ENCODE measurements at regions not wholly inside any gene's neighbourhood (a gene's known extent, or its start where the extent isn't known, plus 50 kb on each side); places are given as distances from the start of the nearest gene placed in this dataset.

DNA sequence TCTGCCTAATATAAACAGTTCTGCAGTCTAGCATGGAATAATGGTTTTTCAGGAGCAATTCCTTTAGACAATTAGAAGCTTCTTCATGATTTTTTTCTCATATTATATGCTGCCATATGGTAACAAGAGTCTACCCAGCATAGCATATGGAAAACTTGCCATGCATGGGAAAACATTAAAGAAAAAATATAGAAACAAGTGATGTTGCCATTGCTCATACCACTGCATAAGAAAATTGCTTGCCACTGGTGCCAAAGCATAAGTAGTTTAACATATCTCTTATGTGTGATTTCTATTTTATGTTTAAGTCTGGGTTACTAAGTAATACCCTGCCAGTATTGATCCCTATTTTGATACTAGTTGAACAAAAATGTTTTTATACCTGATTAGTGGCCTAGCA lies 171.2 kb downstream of the CCDC59 start:
- Histone ChIP-seq H2AFZ (ENCODE audit: insufficient read depth, low read depth, low read length, poor library complexity, severe bottlenecking) (no peak overlapping the region), H3K79me2 (ENCODE audit: control insufficient read depth, insufficient read depth, low read length) (no peaks in the 10 kb centered on the region), H3K27me3 (replicated peaks in 1 of 4; ENCODE audit: control extremely low read depth in 1 of 4, control insufficient read depth in 3 of 4, insufficient read depth in 4 of 4, low read length in 3 of 4) (no peaks in the 10 kb centered on the region), H3K4me3 (ENCODE audit: control extremely low read depth in 1 of 5, extremely low read depth in 1 of 5, insufficient read depth in 1 of 5, low read depth in 2 of 5, low read length in 4 of 5) (no peak overlapping the region), H3K36me3 (replicated peaks in 1 of 2; ENCODE audit: control extremely low read depth in 1 of 2, control insufficient read depth in 1 of 2, extremely low read depth in 1 of 2, insufficient read depth in 2 of 2, low read length in 1 of 2) (no peaks in the 10 kb centered on the region), H4K20me1 (ENCODE audit: control insufficient read depth, insufficient read depth, low read length, poor library complexity, severe bottlenecking) (no peaks in the 10 kb centered on the region), H3K27ac (ENCODE audit: low read length in 2 of 2) (no peak overlapping the region), H3K9ac (ENCODE audit: low read length) (no peak overlapping the region), H3K9me3 (ENCODE audit: control extremely low read depth in 1 of 3, control insufficient read depth in 2 of 3, insufficient read depth in 1 of 3, low read length in 2 of 3) (peaks cover 0 to 4% (median 0%) of the 10 kb centered on the region in 3 donors), H3K4me1 (ENCODE audit: control insufficient read depth in 2 of 2, insufficient read depth in 2 of 2, low read length in 2 of 2) (no peaks in the 10 kb centered on the region), H3K4me2 (replicated peaks; ENCODE audit: low read depth, low read length, poor library complexity, severe bottlenecking) (no peak overlapping the region)
- ATAC-seq (ENCODE audit: low read depth) (no peak), DNase-seq (no peak)
- Mint-ChIP-seq H3K4me3 (no peak overlapping the region), H3K27me3 (no peaks in the 10 kb centered on the region), H3K27ac (no peak overlapping the region), H3K9me3 (ENCODE audit: insufficient read depth) (peaks cover 3% of the 10 kb centered on the region), H3K4me1 (no peaks in the 10 kb centered on the region)
- TF ChIP-seq EZH2 (IDR thresholded peaks at IDR 0.05; ENCODE audit: borderline replicate concordance, insufficient read depth, low read depth, low read length, poor library complexity, severe bottlenecking) (no peak), CTCF (IDR thresholded peaks at IDR 0.05) (no peak)
- intact Hi-C loops (cut with micrococcal nuclease), result no loop called here
- ChIA-PET POLR2A (no interaction called here), CTCF (no interaction called here)

GRCh38 chr12:82186282-82186681 lies 171.9 kb downstream of the CCDC59 start:
- Histone ChIP-seq H3K27me3 (replicated peaks in 1 of 4; ENCODE audit: control extremely low read depth in 1 of 4, control insufficient read depth in 3 of 4, insufficient read depth in 4 of 4, low read length in 3 of 4) (no peaks in the 10 kb centered on the region), H3K79me2 (ENCODE audit: control insufficient read depth, insufficient read depth, low read length) (no peaks in the 10 kb centered on the region), H3K27ac (ENCODE audit: low read length in 2 of 2) (no peak overlapping the region), H2AFZ (ENCODE audit: insufficient read depth, low read depth, low read length, poor library complexity, severe bottlenecking) (no peak overlapping the region), H3K4me2 (replicated peaks; ENCODE audit: low read depth, low read length, poor library complexity, severe bottlenecking) (no peak overlapping the region), H3K9me3 (ENCODE audit: control extremely low read depth in 1 of 3, control insufficient read depth in 2 of 3, insufficient read depth in 1 of 3, low read length in 2 of 3) (peaks cover 0 to 6% (median 0%) of the 10 kb centered on the region in 3 donors), H4K20me1 (ENCODE audit: control insufficient read depth, insufficient read depth, low read length, poor library complexity, severe bottlenecking) (no peaks in the 10 kb centered on the region), H3K9ac (ENCODE audit: low read length) (no peak overlapping the region), H3K4me3 (ENCODE audit: control extremely low read depth in 1 of 5, extremely low read depth in 1 of 5, insufficient read depth in 1 of 5, low read depth in 2 of 5, low read length in 4 of 5) (no peak overlapping the region), H3K36me3 (replicated peaks in 1 of 2; ENCODE audit: control extremely low read depth in 1 of 2, control insufficient read depth in 1 of 2, extremely low read depth in 1 of 2, insufficient read depth in 2 of 2, low read length in 1 of 2) (no peaks in the 10 kb centered on the region), H3K4me1 (ENCODE audit: control insufficient read depth in 2 of 2, insufficient read depth in 2 of 2, low read length in 2 of 2) (no peaks in the 10 kb centered on the region)
- no peaks in the 10 kb centered on the region for H3K4me1 Mint-ChIP-seq
- TF ChIP-seq CTCF (IDR thresholded peaks at IDR 0.05) (no peak), EZH2 (IDR thresholded peaks at IDR 0.05; ENCODE audit: borderline replicate concordance, insufficient read depth, low read depth, low read length, poor library complexity, severe bottlenecking) (no peak)
- WGBS (ENCODE audit: insufficient coverage), result 83% methylated on average over 2 of the region's 6 CpGs
- peaks cover 3% of the 10 kb centered on the region for H3K9me3 Mint-ChIP-seq (ENCODE audit: insufficient read depth)
- no peak overlapping the region for H3K4me3 Mint-ChIP-seq
- intact Hi-C loops (cut with micrococcal nuclease), result no loop called here
- H3K27ac Mint-ChIP-seq, result no peak overlapping the region
- ChIA-PET CTCF (no interaction called here), POLR2A (no interaction called here)
- ATAC-seq (ENCODE audit: low read depth), result no peak
- DNase-seq, result no peak
- no peaks in the 10 kb centered on the region for H3K27me3 Mint-ChIP-seq
